GM12878 (cell line): ENCODE measurements at regions not wholly inside any gene's neighbourhood (a gene's known extent, or its start where the extent isn't known, plus 50 kb on each side); places are given as distances from the start of the nearest gene placed in this dataset.

Experiments used
- ATAC-seq: fragments of 200-7000 bp; cut with Tn5 transposase; 3 replicates; pipeline ENCODE4 v1.9.1; 2020; ENCODE audit warnings: mild to moderate bottlenecking, moderate library complexity
- BruUV-seq: library from RNA; stranded (reverse); fragments of 400-500 nt; replicated peaks from 2 replicates; lab custom pipeline; 2021; lab: Mats Ljungman, UMichigan
- CTCF ChIA-PET: fragments of 300-600 bp; sonication (Branson Sonifier 250); formaldehyde crosslinking; extraction: SDS; loops from one replicate; lab custom pipeline; 2021; ENCODE audit warnings: inconsistent platforms; lab: Yijun Ruan, JAX
- POLR2A ChIA-PET: fragments of 350-600 bp; formaldehyde crosslinking; extraction: SDS; loops from one replicate; lab custom pipeline; 2021; ENCODE audit warnings: inconsistent platforms; lab: Charles Lee
- RAD21 ChIA-PET: fragments of 300-600 bp; sonication (Branson Sonifier 250); formaldehyde crosslinking; loops from one replicate; lab custom pipeline; 2023; ENCODE audit warnings: antibody characterized with exemption; ENCODE audit not compliant: unreplicated experiment; lab: Charles Lee
- SMC1A ChIA-PET: fragments of 300-600 bp; sonication (Branson Sonifier 250); formaldehyde crosslinking; loops from one replicate; lab custom pipeline; 2023; ENCODE audit not compliant: unreplicated experiment, uncharacterized antibody; lab: Charles Lee
- DNase-seq: peaks from one replicate; pipeline ENCODE4 v3.0.0-alpha.2; 2011; ENCODE audit warnings: low read depth, low spot score
- FAIRE-seq: peaks from 3 replicates; lab custom pipeline; 2011; peaks lifted over from hg19 to GRCh38; lab: Jason Lieb, UNC
- H2AFZ ChIP-seq: 2 replicates; pipeline ENCODE4 v1.6.0; 2011; ENCODE audit warnings: low read depth, low read length, control low read depth; ENCODE audit not compliant: control insufficient read depth
- H3K27ac ChIP-seq: 2 replicates; pipeline ENCODE4 v1.5.1; 2011; ENCODE audit warnings: control low read depth; ENCODE audit not compliant: control insufficient read depth, insufficient read depth
- H3K27me3 ChIP-seq, 2 experiments: replicated peaks in 1 of 2; 2 replicates each; pipeline versions ENCODE4 v1.6.0 to v1.6.1; 2011; ENCODE audit warnings: low read length in 1 of 2; ENCODE audit not compliant: control insufficient read depth in 2 of 2, insufficient read depth in 2 of 2
- H3K36me3 ChIP-seq, 2 experiments: 2 replicates each; pipeline ENCODE4 v1.5.1; 2011; ENCODE audit warnings: low read length in 1 of 2; ENCODE audit not compliant: control insufficient read depth in 2 of 2, insufficient read depth in 2 of 2
- H3K4me1 ChIP-seq: 2 replicates; pipeline ENCODE4 v1.6.1; 2011; ENCODE audit warnings: mild to moderate bottlenecking, low read length, moderate library complexity, mixed read lengths; ENCODE audit not compliant: control insufficient read depth, insufficient read depth
- H3K4me2 ChIP-seq: 2 replicates; pipeline ENCODE4 v1.6.0; 2011; ENCODE audit warnings: control low read depth; ENCODE audit not compliant: control insufficient read depth, insufficient read depth
- H3K4me3 ChIP-seq: fragments of 200-600 bp; sonication (generic); 2 replicates; pipeline ENCODE4 v1.5.1; 2016
- H3K79me2 ChIP-seq: 2 replicates; pipeline ENCODE4 v1.6.0; 2011; ENCODE audit warnings: low read length; ENCODE audit not compliant: control insufficient read depth, insufficient read depth
- H3K9ac ChIP-seq: 2 replicates; pipeline ENCODE4 v1.8.0; 2011; ENCODE audit warnings: low read length, control low read depth, mixed read lengths; ENCODE audit not compliant: control insufficient read depth, insufficient read depth
- H3K9me3 ChIP-seq: replicated peaks from 3 replicates; pipeline ENCODE4 v1.5.1; 2011; ENCODE audit warnings: mild to moderate bottlenecking, low read length; ENCODE audit not compliant: control insufficient read depth, insufficient read depth
- H4K20me1 ChIP-seq: 2 replicates; pipeline ENCODE4 v1.6.0; 2011; ENCODE audit not compliant: control insufficient read depth, insufficient read depth
- ATF7 ChIP-seq: fragments of 450-650 bp; IDR thresholded peaks from 2 replicates; pipeline ENCODE4 v1.6.1; 2016; ENCODE audit warnings: low read depth, mild to moderate bottlenecking
- CHD4 ChIP-seq: fragments of 200-600 bp; sonication (generic); IDR thresholded peaks from 2 replicates; pipeline ENCODE4 v1.6.1; 2016; ENCODE audit warnings: mild to moderate bottlenecking
- EED ChIP-seq: sonication (generic); IDR thresholded peaks from 2 replicates; pipeline ENCODE4 v1.6.1; 2016; ENCODE audit warnings: antibody characterized with exemption, low read depth
- ZBTB40 ChIP-seq: fragments of 450-650 bp; IDR thresholded peaks from 2 replicates; pipeline ENCODE4 v1.6.1; 2016; ENCODE audit warnings: mild to moderate bottlenecking, moderate library complexity, borderline replicate concordance
- WGBS: methylation state at CpG from one replicate; pipeline ENCODE4 v1.1.6; 2016; ENCODE audit warnings: low lambda C conversion rate; ENCODE audit not compliant: insufficient replicate concordance, insufficient coverage; ENCODE audit errors: missing lambda C conversion rate; 5-methylcytosine and 5-hydroxymethylcytosine counted together
- in situ Hi-C: fragments of 300-500 bp; cut with MboI; formaldehyde crosslinking; loops from 9 replicates; pipeline ENCODE4 v1.14.3; 2018; ENCODE audit warnings: mixed read lengths
- intact Hi-C: fragments of 100-400 bp; cut with micrococcal nuclease; formaldehyde crosslinking; loops from one replicate; pipeline ENCODE4 v1.14.2; 2022; ENCODE audit not compliant: unreplicated experiment

- TF ChIP-seq ZBTB40 (no peak), ATF7 (peak; percentile 66), EED (no peak), CHD4 (no peak)
- TF ChIP-seq, all 136 proteins: peak for 1
- ChIA-PET CTCF (interaction anchor here (0.6 kb wide), 1 partner anchor 366 kb away, joined by 3 read pairs; no protein-coding TSS in a partner anchor), RAD21 (no interaction called here), POLR2A (interaction anchor here (0.7 kb wide), 1 partner anchor 1300 kb away, joined by 5 read pairs; no protein-coding TSS in a partner anchor), SMC1A (interaction anchor here (0.6 kb wide), 1 partner anchor 203 kb away, joined by 3 read pairs; no protein-coding TSS in a partner anchor)
- intact Hi-C loops, result no loop called here
- no peak overlapping the region for H3K9ac ChIP-seq
- H3K9me3 ChIP-seq, result no peaks in the 10 kb centered on the region
- DNase-seq, result no peak
- H3K4me1 ChIP-seq, result no peaks in the 10 kb centered on the region
- H3K27ac ChIP-seq, result no peak overlapping the region
- no peaks in the 10 kb centered on the region for H4K20me1 ChIP-seq
- WGBS, result 4% methylated on average over 2 of the region's 2 CpGs
- no TSS peak for BruUV-seq
- no peaks in the 10 kb centered on the region for H3K36me3 ChIP-seq
- FAIRE-seq, result no peak
- no peak overlapping the region for H2AFZ ChIP-seq
- H3K4me3 ChIP-seq, result no peak overlapping the region
- no peaks in the 10 kb centered on the region for H3K27me3 ChIP-seq
- H3K4me2 ChIP-seq, result no peak overlapping the region
- no peak for ATAC-seq
- in situ Hi-C loops, result no loop called here
- no peaks in the 10 kb centered on the region for H3K79me2 ChIP-seq
These were observed 1066.5 kb downstream of the SORCS3 start for GRCh38 chr10:105707603-105708002.
